SU-DHL-6 (cell line): ENCODE measurements at regions not wholly inside any gene's neighbourhood (a gene's known extent, or its start where the extent isn't known, plus 50 kb on each side); places are given as distances from the start of the nearest gene placed in this dataset.

Experiments
- CTCF ChIP-seq: fragments of 200-600 bp; sonication (generic); IDR thresholded peaks from one replicate; pipeline ENCODE4 v1.5.1; 2017; ENCODE audit warnings: antibody characterized with exemption, mild to moderate bottlenecking, low read length, moderate library complexity; ENCODE audit not compliant: insufficient read depth, poor library complexity, severe bottlenecking
- EZH2phosphoT487 ChIP-seq: fragments of 200-600 bp; sonication (generic), shearing (Covaris generic); conservative IDR thresholded peaks from 2 replicates; pipeline ENCODE4 v1.6.1; 2018; ENCODE audit warnings: mild to moderate bottlenecking, antibody characterized with exemption, low read length, moderate library complexity, mixed read lengths

- no peak for TF ChIP-seq CTCF
- TF ChIP-seq EZH2phosphoT487 = no peak
Observed at GRCh38 chr10:26384600-26384999, 53.5 kb upstream of the APBB1IP start.
